Brain microvascular endothelial cell (primary cell): ENCODE measurements at regions not wholly inside any gene's neighbourhood (a gene's known extent, or its start where the extent isn't known, plus 50 kb on each side); places are given as distances from the start of the nearest gene placed in this dataset.
"Not testable (repeated sequence)": the region's sequence is repeated elsewhere in the genome, so short reads cannot be mapped to it uniquely, and the experiment has no call there.

Source experiments
- DNase-seq: peaks from one replicate; pipeline ENCODE4 v3.0.0-alpha.2; 2020
- H3K27ac ChIP-seq: fragments of 250-450 bp; sonication (Bioruptor Pico); 2 replicates; pipeline ENCODE4 v1.5.1; 2020; ENCODE audit warnings: mild to moderate bottlenecking, moderate library complexity
- H3K27me3 ChIP-seq: fragments of 250-450 bp; sonication (Bioruptor Pico); replicated peaks from 2 replicates; pipeline ENCODE4 v1.5.1; 2020; ENCODE audit warnings: mild to moderate bottlenecking
- H3K36me3 ChIP-seq: fragments of 250-450 bp; sonication (Bioruptor Pico); replicated peaks from 2 replicates; pipeline ENCODE4 v1.5.1; 2020; ENCODE audit warnings: mild to moderate bottlenecking
- H3K4me3 ChIP-seq: 2 replicates; pipeline ENCODE4 v1.5.1; 2011; ENCODE audit warnings: low read depth, mild to moderate bottlenecking, control low read depth, low read length, moderate library complexity
- in situ Hi-C: cut with HindIII; loops from 2 replicates; pipeline ENCODE4 v1.10.0; 2017; ENCODE audit warnings: low sequenced_read_pairs, low pct_ligation_motif_present

- H3K4me3 ChIP-seq, H3K36me3 ChIP-seq, H3K27me3 ChIP-seq, in situ Hi-C loops, H3K27ac ChIP-seq: not testable (repeated sequence)
- peak; percentile 0 for DNase-seq
Observed at GRCh38 chr9:40502808-40503207, 625.7 kb downstream of the FOXD4L6 start.
